ENCODE measurements at regions not wholly inside any gene's neighbourhood (a gene's known extent, or its start where the extent isn't known, plus 50 kb on each side); places are given as distances from the start of the nearest gene placed in this dataset.
"Not testable (repeated sequence)": the region's sequence is repeated elsewhere in the genome, so short reads cannot be mapped to it uniquely, and the experiment has no call there.

- DNase-seq = no peak
Observed at GRCh38 chr6:79431537-79431933, 105.7 kb downstream of the LCA5 start.

GRCh38 chr6:79430913-79431536, 106.2 kb downstream of the LCA5 start:
- no peak for DNase-seq

- DNase-seq = no peak
Observed at GRCh38 chr6:79427721-79428120, 109.5 kb downstream of the LCA5 start.

GRCh38 chr6:79426625-79427278, 110.5 kb downstream of the LCA5 start:
- DNase-seq = no peak

GRCh38 chr6:79425589-79426311, 111.5 kb downstream of the LCA5 start:
- DNase-seq = peak; percentile 38

GRCh38 chr6:79423216-79423615, 114.0 kb downstream of the LCA5 start:
- no peak for DNase-seq

- DNase-seq = no peak
Observed at GRCh38 chr6:79422666-79423065, 114.6 kb downstream of the LCA5 start.

- DNase-seq = peak; percentile 93
Observed at GRCh38 chr6:79421707-79422484, 115.3 kb downstream of the LCA5 start.

GRCh38 chr6:79421001-79421411, 116.2 kb downstream of the LCA5 start:
- no peak for DNase-seq

- DNase-seq = peak; percentile 36
Observed at GRCh38 chr6:79420054-79420453, 117.2 kb downstream of the LCA5 start.

GRCh38 chr6:79416931-79417330, 120.3 kb downstream of the LCA5 start:
- DNase-seq = peak; percentile 11

- DNase-seq = peak; percentile 21
Observed at GRCh38 chr6:79413562-79414002, 123.6 kb downstream of the LCA5 start.

GRCh38 chr6:79410806-79411205, 126.4 kb downstream of the LCA5 start:
- DNase-seq = no peak

GRCh38 chr6:79408256-79408974, 128.8 kb downstream of the LCA5 start:
- DNase-seq = no peak

- no peak for DNase-seq
Observed at GRCh38 chr6:79404677-79405076, 132.6 kb downstream of the LCA5 start.

- no peak for DNase-seq
Observed at GRCh38 chr6:79404261-79404660, 133.0 kb downstream of the LCA5 start.

GRCh38 chr6:79403563-79403962, 133.7 kb downstream of the LCA5 start:
- DNase-seq = no peak

- DNase-seq = no peak
Observed at GRCh38 chr6:79403086-79403485, 134.1 kb downstream of the LCA5 start.

- DNase-seq = no peak
Observed at GRCh38 chr6:79399499-79399898, 137.7 kb downstream of the LCA5 start.

- not testable (repeated sequence) for DNase-seq
Observed at GRCh38 chr6:79398617-79399016, 138.6 kb downstream of the LCA5 start.

GRCh38 chr6:79396625-79397024, 140.6 kb downstream of the LCA5 start:
- DNase-seq = no peak

GRCh38 chr6:79394690-79395089, 142.5 kb downstream of the LCA5 start:
- no peak for DNase-seq

- DNase-seq = no peak
Observed at GRCh38 chr6:79392094-79392493, 145.1 kb downstream of the LCA5 start.

Measured in NCI-H1105 treated with DMSO at 0.1 percent for 48 hours (cell line).